Prostate gland (tissue), 2 donors: ENCODE measurements at regions not wholly inside any gene's neighbourhood (a gene's known extent, or its start where the extent isn't known, plus 50 kb on each side); places are given as distances from the start of the nearest gene placed in this dataset.
A peak's percentile ranks its signal among the peaks of the same experiment; 100 is the strongest.

Experiments
- DNase-seq: peaks from one replicate; pipeline ENCODE4 v3.0.0-alpha.2; 2019; ENCODE audit warnings: low spot score
- H3K27ac ChIP-seq, 2 donors: fragments of 200-600 bp; sonication (generic); 2 replicates each; pipeline ENCODE4 v1.5.1; 2017 to 2019
- H3K27me3 ChIP-seq: fragments of 200-600 bp; sonication (generic); replicated peaks from 2 replicates; pipeline ENCODE4 v1.5.1; 2019; ENCODE audit not compliant: insufficient read depth
- H3K36me3 ChIP-seq, 2 donors: fragments of 200-600 bp; sonication (generic); 1 replicate in 1 of 2; 2 replicates in 1 of 2; pipeline versions ENCODE4 v1.5.1 to v1.8.1; 2017 to 2019
- H3K4me1 ChIP-seq: fragments of 200-600 bp; sonication (generic); replicated peaks from 2 replicates; pipeline ENCODE4 v1.5.1; 2019
- H3K4me3 ChIP-seq, 2 donors: fragments of 200-600 bp; sonication (generic); 2 replicates each; pipeline ENCODE4 v1.5.1; 2017 to 2019
- H3K9me3 ChIP-seq: fragments of 200-600 bp; sonication (generic); 2 replicates; pipeline ENCODE4 v1.5.1; 2017
- POLR2A ChIP-seq: fragments of 450-650 bp; IDR thresholded peaks from one replicate; pipeline ENCODE4 v1.6.1; 2016; ENCODE audit warnings: antibody characterized with exemption, mild to moderate bottlenecking
- POLR2AphosphoS5 ChIP-seq: sonication (generic); formaldehyde crosslinking; IDR thresholded peaks from one replicate; pipeline ENCODE4 v1.6.1; 2017; ENCODE audit warnings: antibody characterized with exemption
- WGBS: methylation state at CpG from one replicate; pipeline ENCODE4 v1.1.5; 2018; 5-methylcytosine and 5-hydroxymethylcytosine counted together
- intact Hi-C: fragments of 100-400 bp; cut with DNase I; formaldehyde crosslinking; loops from one replicate; pipeline ENCODE4 v1.14.2; 2022
- TF ChIP-seq, protein P1 (sequence below), 4 experiments: fragments of 200-600 bp in 2 of 4; fragments of 450-650 bp in 2 of 4; sonication (generic) in 2 of 4; IDR thresholded peaks; 1 replicate in 3 of 4; 2 replicates in 1 of 4; pipeline ENCODE4 v1.5.1; 2016 to 2019; ENCODE audit warnings: antibody characterized with exemption in 4 of 4, mild to moderate bottlenecking in 2 of 4, moderate library complexity in 2 of 4

DNA sequence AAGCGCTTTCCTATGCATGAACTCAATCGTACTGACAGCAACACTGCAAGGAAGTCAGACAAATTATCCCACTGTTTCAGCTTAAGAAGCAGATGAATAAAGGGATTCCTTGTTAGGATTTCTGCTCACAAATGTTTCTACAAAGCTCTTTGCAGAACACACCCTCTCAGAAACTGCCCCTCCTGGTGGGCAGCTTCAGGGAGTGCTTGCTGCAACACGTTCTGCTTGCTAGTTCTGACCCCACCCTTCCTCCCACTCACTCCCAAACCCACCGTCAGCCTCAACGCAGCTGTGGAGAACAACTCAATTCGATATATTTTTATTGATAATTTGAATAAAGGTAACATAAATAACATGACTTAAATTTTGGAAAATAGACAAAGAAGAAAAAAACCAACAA is 250.8 kb upstream of the PRDM1 start:
- DNase-seq: no peak
- no peaks in the 10 kb centered on the region for H3K4me1 ChIP-seq
- 58% methylated on average over 6 of the region's 6 CpGs for WGBS
- TF ChIP-seq POLR2AphosphoS5 (no peak), POLR2A (no peak)
- TF ChIP-seq, protein P1, sequence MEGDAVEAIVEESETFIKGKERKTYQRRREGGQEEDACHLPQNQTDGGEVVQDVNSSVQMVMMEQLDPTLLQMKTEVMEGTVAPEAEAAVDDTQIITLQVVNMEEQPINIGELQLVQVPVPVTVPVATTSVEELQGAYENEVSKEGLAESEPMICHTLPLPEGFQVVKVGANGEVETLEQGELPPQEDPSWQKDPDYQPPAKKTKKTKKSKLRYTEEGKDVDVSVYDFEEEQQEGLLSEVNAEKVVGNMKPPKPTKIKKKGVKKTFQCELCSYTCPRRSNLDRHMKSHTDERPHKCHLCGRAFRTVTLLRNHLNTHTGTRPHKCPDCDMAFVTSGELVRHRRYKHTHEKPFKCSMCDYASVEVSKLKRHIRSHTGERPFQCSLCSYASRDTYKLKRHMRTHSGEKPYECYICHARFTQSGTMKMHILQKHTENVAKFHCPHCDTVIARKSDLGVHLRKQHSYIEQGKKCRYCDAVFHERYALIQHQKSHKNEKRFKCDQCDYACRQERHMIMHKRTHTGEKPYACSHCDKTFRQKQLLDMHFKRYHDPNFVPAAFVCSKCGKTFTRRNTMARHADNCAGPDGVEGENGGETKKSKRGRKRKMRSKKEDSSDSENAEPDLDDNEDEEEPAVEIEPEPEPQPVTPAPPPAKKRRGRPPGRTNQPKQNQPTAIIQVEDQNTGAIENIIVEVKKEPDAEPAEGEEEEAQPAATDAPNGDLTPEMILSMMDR (IDR thresholded peaks at IDR 0.05): peak in 1 of 4 experiments; percentile 14
- H3K9me3 ChIP-seq: no peaks in the 10 kb centered on the region
- H3K27ac ChIP-seq: no peak overlapping the region
- H3K4me3 ChIP-seq: no peak overlapping the region
- intact Hi-C loops: no loop called here
- H3K36me3 ChIP-seq: no peaks in the 10 kb centered on the region
- H3K27me3 ChIP-seq: no peaks in the 10 kb centered on the region

DNA sequence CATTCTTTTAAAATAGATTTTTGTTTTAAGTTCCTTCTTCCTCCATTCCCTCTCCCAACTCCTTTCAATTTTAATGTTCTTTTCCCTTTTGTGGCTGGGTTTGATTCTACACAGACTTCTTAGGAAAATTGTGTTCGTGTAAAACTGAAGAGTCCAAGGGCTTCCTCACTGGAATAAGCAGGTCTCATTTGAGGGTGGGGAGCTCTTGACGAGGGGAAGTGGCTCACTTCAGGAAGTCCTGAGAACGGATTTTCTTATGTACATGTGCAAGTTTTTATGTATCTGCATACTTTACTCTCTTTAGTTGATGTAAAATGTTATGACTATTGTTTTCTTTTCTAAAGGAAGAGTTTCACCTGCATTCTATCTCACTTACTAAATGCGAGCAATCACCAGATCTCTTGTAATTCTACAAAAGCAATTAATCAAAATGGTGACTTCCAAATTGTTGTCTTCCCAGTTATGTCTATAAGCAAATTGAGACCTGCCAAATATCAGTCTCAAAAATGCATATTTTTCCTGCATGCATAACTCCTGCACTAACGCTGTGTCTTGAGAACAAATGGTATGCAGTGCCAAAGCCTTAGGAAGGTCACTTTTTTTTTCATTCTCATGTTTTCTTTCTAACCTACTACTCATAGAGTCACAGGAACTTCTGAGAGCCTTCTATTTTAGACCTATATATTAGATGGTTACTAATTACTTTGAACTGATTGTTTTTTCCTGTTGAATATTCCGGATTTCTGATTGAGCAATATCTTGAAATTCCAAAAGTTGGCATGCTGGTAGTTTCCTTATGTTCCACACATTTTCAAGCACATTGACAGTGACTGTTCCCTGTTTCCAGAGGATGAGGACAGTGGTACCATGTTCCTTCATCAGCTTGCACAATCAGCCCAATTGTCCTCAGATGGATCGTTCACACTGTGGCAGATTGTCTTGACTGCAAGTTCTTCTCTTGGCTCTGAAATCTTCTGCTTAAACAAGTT is 251.9 kb upstream of the PRDM1 start:
- no peak for TF ChIP-seq POLR2A
- no peak for TF ChIP-seq POLR2AphosphoS5
- TF ChIP-seq, protein P1 (IDR thresholded peaks at IDR 0.05): no peak
- intact Hi-C loops: no loop called here
- WGBS: 87% methylated on average over 7 of the region's 7 CpGs
- Histone ChIP-seq H3K27me3 (no peaks in the 10 kb centered on the region), H3K4me3 (no peak overlapping the region), H3K4me1 (no peaks in the 10 kb centered on the region), H3K9me3 (no peaks in the 10 kb centered on the region), H3K36me3 (no peaks in the 10 kb centered on the region), H3K27ac (no peak overlapping the region)
- DNase-seq: no peak

- Histone ChIP-seq H3K36me3 (no peaks in the 10 kb centered on the region), H3K27me3 (no peaks in the 10 kb centered on the region), H3K4me3 (no peak overlapping the region), H3K4me1 (no peaks in the 10 kb centered on the region), H3K27ac (no peak overlapping the region), H3K9me3 (no peaks in the 10 kb centered on the region)
- WGBS: 87% methylated on average over 5 of the region's 5 CpGs
- intact Hi-C loops: no loop called here
- no peak for TF ChIP-seq POLR2A
- TF ChIP-seq, protein P1 (IDR thresholded peaks at IDR 0.05): no peak
- TF ChIP-seq POLR2AphosphoS5: no peak
- no peak for DNase-seq
These were observed 253.8 kb upstream of the PRDM1 start for GRCh38 chr6:105832313-105832761.

GRCh38 chr6:105831311-105832097 is 254.6 kb upstream of the PRDM1 start:
- TF ChIP-seq POLR2A (no peak), POLR2AphosphoS5 (no peak)
- TF ChIP-seq, protein P1 (IDR thresholded peaks at IDR 0.05): no peak
- Histone ChIP-seq H3K27me3 (no peaks in the 10 kb centered on the region), H3K9me3 (no peaks in the 10 kb centered on the region), H3K4me1 (no peaks in the 10 kb centered on the region), H3K36me3 (no peaks in the 10 kb centered on the region), H3K27ac (no peak overlapping the region), H3K4me3 (no peak overlapping the region)
- intact Hi-C loops: no loop called here
- no peak for DNase-seq
- 95% methylated on average over 5 of the region's 5 CpGs for WGBS
